ENCODE measurements at regions not wholly inside any gene's neighbourhood (a gene's known extent, or its start where the extent isn't known, plus 50 kb on each side); places are given as distances from the start of the nearest gene placed in this dataset.
A peak's percentile ranks its signal among the peaks of the same experiment; 100 is the strongest.

- no peak for DNase-seq
Observed at GRCh38 chr6:12555267-12555666, 161.3 kb upstream of the PHACTR1 start.

DNA sequence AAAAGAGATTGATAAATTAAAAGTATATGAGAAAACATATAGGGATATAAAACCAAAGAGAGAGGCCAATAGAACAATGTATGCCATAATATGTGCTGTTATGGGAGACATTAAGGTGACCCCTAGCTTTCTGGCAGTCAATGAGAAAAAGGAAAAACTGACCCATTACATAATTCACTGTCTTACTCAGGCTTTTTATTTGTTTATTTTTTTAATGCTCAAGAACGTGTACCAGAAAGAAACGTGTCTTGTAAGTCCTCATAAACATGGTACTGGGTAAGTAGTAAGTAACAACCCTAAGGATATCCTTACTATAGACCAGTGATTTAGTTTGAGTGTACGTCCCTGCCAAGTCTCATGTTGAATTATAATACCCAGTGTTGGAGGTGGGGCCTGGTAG lies 160.8 kb upstream of the PHACTR1 start:
- DNase-seq = no peak

DNA sequence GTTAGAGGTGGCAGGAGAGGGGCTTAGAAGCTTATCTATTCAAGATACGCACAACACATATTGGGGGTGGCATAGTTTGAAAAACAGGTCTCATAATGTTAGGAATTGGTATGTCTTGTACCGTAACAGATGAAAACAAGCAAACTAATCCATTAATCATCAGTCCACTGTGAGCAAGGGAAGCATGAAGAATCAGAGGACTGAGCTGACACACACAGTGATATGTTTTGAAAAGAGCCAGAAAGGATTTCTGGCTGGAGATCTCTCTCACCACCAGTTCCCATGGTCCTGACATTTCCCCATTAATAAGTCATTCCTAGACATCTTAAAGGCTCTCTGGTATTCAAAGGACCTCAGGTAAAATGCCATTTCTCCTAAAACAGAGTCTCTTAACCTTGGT lies 158.8 kb upstream of the PHACTR1 start:
- no peak for DNase-seq

GRCh38 chr6:12560315-12560714 lies 156.3 kb upstream of the PHACTR1 start:
- DNase-seq = no peak

DNA sequence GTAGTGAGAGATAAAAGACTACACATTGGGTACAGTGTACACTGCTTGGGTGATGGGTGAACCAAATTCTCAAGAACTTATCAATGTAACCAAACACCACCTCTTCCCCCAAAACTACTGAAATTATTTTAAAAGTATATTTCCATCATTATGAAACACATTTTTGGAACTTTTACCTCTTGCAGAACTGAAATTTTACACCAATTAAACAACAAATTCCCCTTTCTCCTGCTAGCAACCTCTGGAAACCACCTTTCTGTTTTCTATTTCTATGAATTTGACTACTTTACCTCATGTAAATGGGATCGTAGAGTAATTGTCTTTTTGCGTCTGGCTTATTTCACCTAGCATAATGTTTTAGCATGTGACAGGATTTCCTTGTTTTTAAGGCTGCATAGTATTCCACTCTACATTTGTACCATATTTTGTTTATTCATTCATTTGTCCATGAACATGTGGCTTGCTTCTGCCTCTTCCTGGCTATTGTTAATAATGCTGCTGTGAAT lies 149.9 kb upstream of the PHACTR1 start:
- DNase-seq = no peak

GRCh38 chr6:12567682-12568081 lies 148.9 kb upstream of the PHACTR1 start:
- DNase-seq = no peak

GRCh38 chr6:12569646-12570045 lies 146.9 kb upstream of the PHACTR1 start:
- no peak for DNase-seq

GRCh38 chr6:12570461-12571030 lies 146.0 kb upstream of the PHACTR1 start:
- no peak for DNase-seq

DNA sequence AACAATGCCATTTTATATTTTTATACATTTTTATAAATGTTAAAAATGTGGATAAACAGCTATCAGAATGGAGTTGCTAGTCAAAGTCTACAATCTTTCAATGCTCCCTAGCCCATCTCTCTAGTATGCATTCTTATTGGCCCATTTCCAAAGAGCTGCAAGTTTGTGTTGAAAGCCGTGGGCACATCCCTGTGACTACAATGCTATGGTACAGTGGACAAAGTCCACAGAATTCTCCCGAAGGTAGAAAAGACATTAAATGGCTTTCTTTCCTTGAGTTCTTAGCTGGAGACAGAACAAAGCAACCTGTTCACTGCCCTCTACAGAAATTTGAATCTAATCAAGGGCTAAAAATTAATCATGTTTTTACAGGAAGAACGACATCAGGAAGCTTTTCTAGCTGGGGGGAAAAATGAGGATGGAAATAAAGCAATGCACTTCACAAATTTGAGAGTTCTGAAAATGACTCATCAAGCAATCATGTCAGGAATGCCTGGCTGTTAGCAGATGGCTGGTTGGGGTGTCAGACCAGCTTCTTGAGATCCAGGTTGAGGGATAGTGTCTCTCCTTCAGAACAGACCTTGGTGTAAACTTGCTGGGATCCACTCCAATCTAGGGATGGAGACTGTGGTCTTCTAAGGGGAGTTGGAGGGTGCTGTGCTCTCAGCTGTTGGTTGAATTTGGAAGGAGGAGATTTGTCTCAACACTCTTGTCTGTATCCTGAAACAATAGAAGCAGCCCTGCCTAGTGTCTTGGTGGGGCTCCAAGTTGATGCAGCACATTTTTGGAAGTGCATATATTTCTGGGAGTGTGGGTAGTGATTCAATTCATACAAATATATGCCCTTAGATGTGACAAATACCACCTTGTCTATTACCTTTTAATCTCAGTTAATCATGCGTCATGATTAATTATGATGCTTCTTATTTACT lies 143.4 kb upstream of the PHACTR1 start:
- DNase-seq = no peak

DNA sequence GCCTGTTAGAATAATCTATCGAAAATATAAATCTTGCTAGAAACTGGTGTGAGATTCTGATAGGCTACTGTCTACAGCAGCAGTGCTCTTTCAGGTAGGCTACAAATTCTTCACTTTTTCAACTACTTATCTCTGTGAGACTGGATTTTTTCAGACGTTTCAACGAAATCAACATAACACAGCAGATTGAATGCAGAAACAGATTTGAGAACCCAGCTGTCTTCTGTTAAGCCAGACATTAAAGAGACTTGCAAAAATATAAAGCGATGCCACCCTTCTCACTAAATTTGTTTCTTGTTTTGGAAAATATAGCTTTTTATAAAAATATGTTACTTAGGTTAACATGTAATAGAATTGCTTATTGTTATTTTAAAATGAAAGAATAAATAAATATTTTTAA lies 140.6 kb upstream of the PHACTR1 start:
- no peak for DNase-seq

DNA sequence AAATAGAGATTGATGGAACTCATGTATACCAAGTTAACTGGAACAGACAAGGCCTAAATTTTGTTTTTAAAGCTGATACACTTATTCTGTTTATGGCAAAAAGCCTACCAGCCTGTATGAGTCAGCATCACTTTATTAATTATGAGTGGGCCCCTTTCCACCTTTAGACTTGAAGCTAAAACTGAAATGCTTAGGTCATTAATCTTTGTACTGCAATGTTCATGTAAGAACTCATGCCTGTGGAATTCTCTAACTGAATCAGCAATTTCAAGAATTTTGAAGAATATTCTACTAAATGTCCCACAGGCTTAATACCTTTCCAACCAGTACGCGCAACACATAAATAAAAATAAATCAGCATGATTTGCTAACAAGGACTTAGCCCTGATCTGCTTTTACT lies 140.2 kb upstream of the PHACTR1 start:
- DNase-seq = no peak

GRCh38 chr6:12577124-12577850 lies 139.3 kb upstream of the PHACTR1 start:
- no peak for DNase-seq

GRCh38 chr6:12578097-12578496 lies 138.5 kb upstream of the PHACTR1 start:
- no peak for DNase-seq

DNA sequence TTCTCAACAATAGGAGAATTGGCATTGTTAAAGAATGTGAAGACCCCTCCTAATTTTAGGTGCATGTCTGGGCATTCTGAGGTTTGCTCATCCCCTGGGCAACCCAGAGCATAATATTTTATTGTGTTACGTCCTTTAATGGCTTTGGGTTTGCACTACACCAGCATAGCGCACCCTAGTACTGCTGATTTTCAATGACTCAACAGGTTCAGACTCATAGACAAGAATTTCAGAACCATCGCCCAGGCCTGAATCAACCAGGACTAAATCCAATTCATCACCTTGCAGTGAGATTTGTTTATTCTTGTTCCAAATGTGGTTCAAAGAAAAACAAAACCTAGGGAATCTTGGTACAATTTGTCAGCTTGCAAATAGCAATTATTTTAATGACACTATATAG lies 137.8 kb upstream of the PHACTR1 start:
- no peak for DNase-seq

- no peak for DNase-seq
Observed at GRCh38 chr6:12580290-12580689, 136.3 kb upstream of the PHACTR1 start.

- no peak for DNase-seq
Observed at GRCh38 chr6:12582421-12583110, 134.0 kb upstream of the PHACTR1 start.

DNA sequence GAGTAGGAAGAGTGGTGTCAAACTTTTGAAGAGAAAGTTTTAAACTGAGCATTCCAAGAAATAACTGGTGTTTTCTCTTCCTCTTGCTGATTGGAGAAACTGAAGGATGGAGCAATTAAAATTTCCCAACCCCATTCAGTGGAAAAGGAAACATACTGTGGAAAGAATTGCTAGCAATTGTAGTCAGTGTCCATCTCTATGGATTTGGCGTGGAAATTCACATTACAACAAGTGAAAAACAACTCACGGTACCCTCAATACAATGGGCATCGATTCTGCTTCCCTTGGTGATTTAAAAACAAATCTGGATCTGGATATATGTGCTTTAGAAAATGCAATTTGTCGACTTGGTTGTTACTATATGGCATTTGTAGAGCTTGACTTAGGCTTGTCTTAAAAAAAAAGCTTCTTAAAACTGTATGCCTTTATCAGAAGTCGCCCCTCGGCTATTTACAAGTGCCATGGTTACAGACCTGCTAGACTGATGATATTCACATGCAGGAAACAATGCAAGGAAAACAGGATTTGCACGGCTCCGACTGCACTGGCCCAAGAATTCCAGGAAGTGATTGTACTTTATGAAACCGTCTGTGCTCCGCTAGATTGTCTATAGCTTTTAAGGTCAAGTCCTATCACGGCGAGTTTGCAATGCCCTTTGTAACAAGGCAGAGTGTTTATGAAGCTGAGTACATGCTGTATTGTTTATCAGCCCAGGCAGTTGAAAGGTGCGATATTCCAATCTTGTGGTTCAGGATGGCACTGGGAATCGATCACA lies 131.7 kb upstream of the PHACTR1 start:
- no peak for DNase-seq

- DNase-seq = peak; percentile 25
Observed at GRCh38 chr6:12585497-12585958, 131.0 kb upstream of the PHACTR1 start.

- no peak for DNase-seq
Observed at GRCh38 chr6:12586721-12587480, 129.7 kb upstream of the PHACTR1 start.

DNA sequence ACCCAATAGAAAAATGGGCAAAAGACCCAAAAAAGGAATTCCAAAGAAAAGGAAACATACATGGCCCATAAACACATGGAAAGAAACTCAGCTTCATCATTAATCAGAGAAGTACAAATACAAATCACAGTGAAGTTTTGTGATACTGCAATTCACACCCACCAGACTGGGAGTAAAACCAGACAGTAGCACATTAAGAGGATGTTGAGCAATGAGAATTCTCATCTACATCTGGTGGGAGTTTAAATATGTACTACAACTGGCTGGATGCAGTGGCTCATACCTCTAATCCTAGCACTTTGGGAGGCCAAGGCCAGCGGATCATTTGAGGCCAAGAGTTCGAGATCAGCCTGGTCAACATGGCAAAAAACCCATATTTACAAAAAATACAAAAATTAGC lies 125.7 kb upstream of the PHACTR1 start:
- no peak for DNase-seq

DNA sequence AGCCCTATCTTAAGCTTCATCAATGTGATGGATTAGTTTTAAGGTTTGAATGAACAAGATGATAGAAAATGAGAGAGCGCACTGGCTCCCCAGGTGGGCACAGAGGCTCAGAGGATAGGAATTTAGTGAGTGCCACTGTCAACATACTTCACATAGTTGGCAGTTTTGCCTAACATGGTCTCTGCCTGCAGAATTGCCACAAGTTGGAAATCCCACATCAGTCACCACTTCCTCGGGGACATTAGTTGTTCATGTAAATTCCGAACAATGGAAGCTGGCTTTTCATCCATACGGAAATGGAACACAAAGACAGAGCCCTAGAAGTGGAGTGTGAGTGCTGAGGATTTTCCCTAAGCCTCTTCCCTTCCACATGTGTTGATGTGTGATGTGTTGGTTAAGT lies 123.9 kb upstream of the PHACTR1 start:
- DNase-seq = no peak
